ENCODE measurements at regions not wholly inside any gene's neighbourhood (a gene's known extent, or its start where the extent isn't known, plus 50 kb on each side); places are given as distances from the start of the nearest gene placed in this dataset.

- no peak for TF ChIP-seq CTCF (IDR thresholded peaks at IDR 0.05)
- TF ChIP-seq POLR2A (IDR thresholded peaks at IDR 0.05), result no peak
These were observed 191.9 kb upstream of the GYPC start for GRCh38 chr2:126463892-126464674.
